VCaP (cell line): ENCODE measurements at regions not wholly inside any gene's neighbourhood (a gene's known extent, or its start where the extent isn't known, plus 50 kb on each side); places are given as distances from the start of the nearest gene placed in this dataset.

Source experiments
- H3K27ac ChIP-seq: fragments of 450-650 bp; 2 replicates; pipeline ENCODE4 v1.5.1; 2017
- CTCF ChIP-seq: fragments of 450-650 bp; conservative IDR thresholded peaks from 2 replicates; pipeline ENCODE4 v1.5.1; 2017; ENCODE audit warnings: mild to moderate bottlenecking, moderate library complexity

GRCh38 chr3:68136411-68136810, 482.0 kb upstream of the SUCLG2 start:
- TF ChIP-seq CTCF, result no peak
- H3K27ac ChIP-seq, result no peak overlapping the region

GRCh38 chr3:68135067-68135466, 480.7 kb upstream of the SUCLG2 start:
- no peak for TF ChIP-seq CTCF
- H3K27ac ChIP-seq, result no peak overlapping the region

GRCh38 chr3:68129065-68129464, 474.7 kb upstream of the SUCLG2 start:
- H3K27ac ChIP-seq, result no peak overlapping the region
- no peak for TF ChIP-seq CTCF

- H3K27ac ChIP-seq, result no peak overlapping the region
- no peak for TF ChIP-seq CTCF
Measured at GRCh38 chr3:68123231-68123630, 468.8 kb upstream of the SUCLG2 start.

GRCh38 chr3:68121287-68121686, 466.9 kb upstream of the SUCLG2 start:
- TF ChIP-seq CTCF, result no peak
- no peak overlapping the region for H3K27ac ChIP-seq

- no peak for TF ChIP-seq CTCF
- H3K27ac ChIP-seq, result no peak overlapping the region
Measured at GRCh38 chr3:68116580-68116979, 462.2 kb upstream of the SUCLG2 start.

- TF ChIP-seq CTCF, result no peak
- H3K27ac ChIP-seq, result no peak overlapping the region
Measured at GRCh38 chr3:68103811-68104210, 449.4 kb upstream of the SUCLG2 start.

GRCh38 chr3:68090571-68090970, 436.2 kb upstream of the SUCLG2 start:
- TF ChIP-seq CTCF, result no peak
- no peak overlapping the region for H3K27ac ChIP-seq
